Omental fat pad (tissue), 3 donors: ENCODE measurements at regions not wholly inside any gene's neighbourhood (a gene's known extent, or its start where the extent isn't known, plus 50 kb on each side); places are given as distances from the start of the nearest gene placed in this dataset.

Experiments
- ATAC-seq: fragments of 150-250 bp; one replicate; pipeline ENCODE4 v1.9.1; 2016; ENCODE audit warnings: mild to moderate bottlenecking, moderate library complexity; ENCODE audit not compliant: low FRiP score
- DNase-seq: peaks from one replicate; pipeline ENCODE4 v3.0.0-alpha.2; 2019; ENCODE audit warnings: low spot score
- TF ChIP-seq, protein P1 (sequence below), 3 donors: fragments of 450-650 bp; IDR thresholded peaks; one replicate each; pipeline ENCODE4 v1.5.1; 2016 to 2017; ENCODE audit warnings: antibody characterized with exemption in 3 of 3, mild to moderate bottlenecking in 3 of 3, moderate library complexity in 2 of 3

DNA sequence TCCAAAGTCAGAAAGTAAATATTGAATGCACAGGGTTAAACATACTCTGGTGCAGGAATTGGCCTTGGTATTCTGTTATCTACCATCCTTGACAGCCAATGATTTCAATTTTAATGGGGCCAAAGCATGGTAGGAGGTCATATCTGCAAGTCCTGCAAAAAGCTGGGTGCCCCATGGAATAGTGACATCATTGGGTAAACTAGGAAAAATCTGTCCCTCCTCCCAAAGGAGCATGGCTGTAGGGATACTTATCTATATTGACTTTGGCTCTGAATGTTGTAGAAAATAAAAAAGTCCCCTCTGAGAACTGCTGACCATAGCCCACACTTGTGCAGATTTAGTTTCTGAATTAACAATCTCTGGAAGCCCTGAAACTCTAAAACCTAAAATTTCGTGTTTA is 403.2 kb upstream of the SEL1L start:
- DNase-seq = no peak
- TF ChIP-seq, protein P1, sequence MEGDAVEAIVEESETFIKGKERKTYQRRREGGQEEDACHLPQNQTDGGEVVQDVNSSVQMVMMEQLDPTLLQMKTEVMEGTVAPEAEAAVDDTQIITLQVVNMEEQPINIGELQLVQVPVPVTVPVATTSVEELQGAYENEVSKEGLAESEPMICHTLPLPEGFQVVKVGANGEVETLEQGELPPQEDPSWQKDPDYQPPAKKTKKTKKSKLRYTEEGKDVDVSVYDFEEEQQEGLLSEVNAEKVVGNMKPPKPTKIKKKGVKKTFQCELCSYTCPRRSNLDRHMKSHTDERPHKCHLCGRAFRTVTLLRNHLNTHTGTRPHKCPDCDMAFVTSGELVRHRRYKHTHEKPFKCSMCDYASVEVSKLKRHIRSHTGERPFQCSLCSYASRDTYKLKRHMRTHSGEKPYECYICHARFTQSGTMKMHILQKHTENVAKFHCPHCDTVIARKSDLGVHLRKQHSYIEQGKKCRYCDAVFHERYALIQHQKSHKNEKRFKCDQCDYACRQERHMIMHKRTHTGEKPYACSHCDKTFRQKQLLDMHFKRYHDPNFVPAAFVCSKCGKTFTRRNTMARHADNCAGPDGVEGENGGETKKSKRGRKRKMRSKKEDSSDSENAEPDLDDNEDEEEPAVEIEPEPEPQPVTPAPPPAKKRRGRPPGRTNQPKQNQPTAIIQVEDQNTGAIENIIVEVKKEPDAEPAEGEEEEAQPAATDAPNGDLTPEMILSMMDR (IDR thresholded peaks at IDR 0.05) = no peak
- ATAC-seq = no peak

- no peak for ATAC-seq
- TF ChIP-seq, protein P1 (IDR thresholded peaks at IDR 0.05) = no peak
- DNase-seq = no peak
Observed at GRCh38 chr14:81938341-81938740, 404.7 kb upstream of the SEL1L start.

- DNase-seq (no peak), ATAC-seq (no peak)
- TF ChIP-seq, protein P1 (IDR thresholded peaks at IDR 0.05) = no peak
Observed at GRCh38 chr14:81940651-81941050, 407.0 kb upstream of the SEL1L start.

DNA sequence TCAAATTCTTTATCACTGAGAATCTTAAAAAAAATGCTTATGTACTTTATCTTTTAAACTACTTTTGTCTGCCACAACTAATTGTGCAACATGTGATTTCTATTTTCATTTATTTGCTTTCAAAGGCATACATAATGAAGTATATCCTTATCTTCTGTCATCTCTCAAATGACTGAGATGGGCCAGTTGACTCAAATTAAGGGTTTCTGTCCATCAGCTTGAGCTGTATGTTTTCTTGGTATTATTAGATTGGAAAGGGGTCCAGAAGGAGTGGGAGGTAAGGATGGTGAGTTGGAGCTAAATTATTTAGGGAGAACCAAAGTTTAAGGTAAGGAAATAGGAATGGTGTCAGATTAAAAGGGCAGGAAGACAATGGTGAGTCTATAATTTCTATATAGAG is 408.4 kb upstream of the SEL1L start:
- TF ChIP-seq, protein P1 (IDR thresholded peaks at IDR 0.05) = no peak
- no peak for ATAC-seq
- DNase-seq = no peak

DNA sequence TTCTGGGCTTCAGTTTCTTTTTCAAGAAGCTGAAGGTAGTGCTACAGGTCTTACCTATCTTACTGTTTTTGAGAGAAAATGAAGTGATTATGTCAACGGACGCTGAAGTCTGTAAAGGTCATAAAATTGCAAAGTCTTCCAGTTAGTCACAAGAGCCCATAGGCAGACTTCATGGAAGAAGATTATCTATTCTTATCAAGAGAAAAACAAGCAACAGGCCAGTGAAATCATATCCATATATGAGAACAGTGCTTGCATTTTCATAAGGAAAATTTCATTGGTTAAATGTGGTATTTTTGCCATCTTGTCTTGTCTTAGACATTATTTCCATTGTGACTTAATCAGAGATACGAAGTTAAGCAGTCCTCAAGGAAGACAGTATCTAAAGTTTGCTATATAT is 412.7 kb upstream of the SEL1L start:
- DNase-seq = no peak
- ATAC-seq = no peak
- TF ChIP-seq, protein P1 (IDR thresholded peaks at IDR 0.05) = no peak

DNA sequence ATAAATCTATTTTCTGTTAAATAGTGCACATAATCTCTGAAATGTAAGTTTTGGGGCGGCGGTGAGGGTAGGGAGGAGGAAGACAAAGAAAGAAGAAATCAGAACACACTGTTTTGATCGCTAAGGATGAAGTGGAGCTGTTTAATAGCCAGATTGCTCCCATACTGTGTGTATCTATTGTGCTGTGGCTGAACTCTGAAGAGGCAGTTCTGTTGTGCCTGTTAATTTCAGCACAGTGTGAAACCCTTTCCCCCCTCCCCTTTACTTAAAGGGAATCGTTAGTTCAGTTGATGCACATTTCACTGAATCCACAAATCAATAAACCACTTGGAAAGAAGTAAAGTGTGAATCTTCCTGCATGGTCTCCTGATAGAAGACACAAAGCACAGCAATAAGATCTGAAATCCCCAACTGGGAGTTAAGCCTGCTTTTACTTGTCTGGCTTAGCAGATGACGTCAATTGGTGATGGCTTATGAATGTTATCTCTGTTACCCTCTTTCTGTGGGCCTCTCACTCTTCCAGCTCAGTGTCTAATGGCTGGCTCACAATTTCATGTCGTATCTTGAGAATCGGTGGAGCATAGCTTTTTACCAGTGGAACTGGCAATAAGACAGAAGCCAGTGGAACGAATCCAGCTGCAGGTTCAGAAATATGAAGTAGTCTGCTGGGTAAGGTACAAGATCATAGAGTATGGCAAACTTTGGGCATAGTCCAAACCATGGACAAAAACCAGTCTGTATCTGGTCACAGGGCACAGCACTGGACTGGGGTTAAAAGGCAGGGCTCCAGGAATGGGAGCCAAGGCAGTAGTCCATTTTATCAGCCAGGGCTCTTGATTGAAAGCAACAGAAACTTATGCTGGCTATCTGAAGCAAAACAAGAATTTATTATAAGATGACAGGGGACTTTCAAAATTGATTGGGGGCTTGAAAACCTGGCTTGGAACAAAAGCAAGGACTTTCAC is 413.5 kb upstream of the SEL1L start:
- ATAC-seq (no peak), DNase-seq (no peak)
- TF ChIP-seq, protein P1 (IDR thresholded peaks at IDR 0.05) = no peak

DNA sequence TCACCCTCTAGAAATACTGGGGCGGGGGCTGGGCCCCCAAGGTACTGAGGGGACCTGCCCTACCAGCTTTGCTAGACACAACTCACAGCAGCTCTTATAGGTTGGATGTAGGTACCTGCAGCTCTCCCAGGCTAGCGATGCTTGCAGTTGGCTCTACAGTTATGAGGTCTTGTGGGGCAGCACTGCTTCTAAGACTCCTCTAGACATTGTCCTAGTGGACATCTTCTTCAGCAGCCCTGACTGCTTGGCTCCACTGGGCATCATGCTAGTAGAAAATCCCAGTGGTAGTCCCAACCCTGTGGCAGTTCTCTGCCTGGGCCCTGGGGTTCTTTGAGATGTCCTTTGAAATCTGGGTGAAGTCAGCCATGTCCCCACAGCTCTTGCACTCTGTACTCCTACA is 419.3 kb upstream of the SEL1L start:
- TF ChIP-seq, protein P1 (IDR thresholded peaks at IDR 0.05) = no peak
- no peak for ATAC-seq
- no peak for DNase-seq
